ENCODE measurements at regions not wholly inside any gene's neighbourhood (a gene's known extent, or its start where the extent isn't known, plus 50 kb on each side); places are given as distances from the start of the nearest gene placed in this dataset.

- TF ChIP-seq ASH2L (IDR thresholded peaks at IDR 0.05; ENCODE audit: low read length) (no peak), NRF1 (IDR thresholded peaks at IDR 0.05; ENCODE audit: low read depth, low read length) (no peak), SIRT6 (IDR thresholded peaks at IDR 0.05; ENCODE audit: low read length) (no peak)
Measured at GRCh38 chr11:134752526-134752925, 340.5 kb upstream of the B3GAT1 start (continued).
